ENCODE measurements at regions not wholly inside any gene's neighbourhood (a gene's known extent, or its start where the extent isn't known, plus 50 kb on each side); places are given as distances from the start of the nearest gene placed in this dataset.

DNA sequence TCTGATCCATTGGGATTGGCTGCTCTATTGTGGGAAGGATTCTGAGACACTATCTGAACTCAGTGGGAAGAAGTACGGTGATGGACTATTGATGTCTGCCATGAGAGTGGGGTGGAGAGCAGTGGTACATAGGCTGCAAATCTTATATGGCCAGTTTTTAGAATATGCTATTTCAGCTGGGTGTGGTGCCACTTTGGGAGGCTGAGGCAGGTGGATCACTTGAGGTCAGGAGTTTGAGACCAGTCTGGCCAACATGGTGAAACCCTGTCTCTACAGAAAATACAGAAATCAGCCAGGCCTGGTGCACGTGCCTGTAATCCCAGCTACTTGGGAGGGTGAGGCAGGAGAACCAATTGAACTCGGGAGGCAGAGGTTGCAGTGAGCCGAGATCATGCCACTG, 505.9 kb downstream of the MED13L start:
- Histone ChIP-seq H3K4me3 (no peak overlapping the region), H3K27ac (no peak overlapping the region), H3K4me1 (no peaks in the 10 kb centered on the region), H3K9me3 (no peaks in the 10 kb centered on the region), H3K36me3 (no peaks in the 10 kb centered on the region), H3K27me3 (no peaks in the 10 kb centered on the region)
- TF ChIP-seq POLR2A (IDR thresholded peaks at IDR 0.05) (no peak), CTCF (IDR thresholded peaks at IDR 0.05) (no peak)
- ATAC-seq (no peak), DNase-seq (no peak)
- WGBS (ENCODE audit: insufficient coverage, low coverage, low lambda C conversion rate, missing lambda C conversion rate) = 60% methylated on average over 4 of the region's 4 CpGs
- intact Hi-C loops (cut with DNase I) = no loop called here

DNA sequence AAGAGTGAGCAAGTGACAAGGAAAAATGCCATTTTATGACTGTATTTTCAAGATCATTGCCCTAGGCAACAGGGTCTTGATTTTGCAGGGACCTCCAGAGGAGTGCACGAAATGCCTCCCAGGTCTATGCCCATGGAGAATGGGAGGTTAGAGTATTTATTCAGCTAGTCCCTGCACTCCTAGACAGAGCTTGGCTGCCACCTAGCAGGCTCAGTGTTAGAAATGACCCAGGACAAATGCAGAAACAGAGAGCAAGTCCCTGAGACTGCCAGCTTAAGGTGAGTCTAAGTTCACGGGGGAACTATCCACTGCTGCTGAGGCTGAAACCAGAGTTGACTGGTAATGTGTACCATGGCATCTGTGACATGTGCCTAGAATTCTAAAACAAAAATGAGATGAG, 506.4 kb downstream of the MED13L start:
- DNase-seq = no peak
- Histone ChIP-seq H3K4me1 (no peaks in the 10 kb centered on the region), H3K27me3 (no peaks in the 10 kb centered on the region), H3K27ac (no peak overlapping the region), H3K4me3 (no peak overlapping the region), H3K36me3 (no peaks in the 10 kb centered on the region), H3K9me3 (no peaks in the 10 kb centered on the region)
- ATAC-seq = peak in 2 of 4 donors; percentile 22 to 27
- WGBS (ENCODE audit: insufficient coverage, low coverage, low lambda C conversion rate, missing lambda C conversion rate) = 24% methylated on average over 2 of the region's 2 CpGs
- TF ChIP-seq POLR2A (IDR thresholded peaks at IDR 0.05) (no peak), CTCF (IDR thresholded peaks at IDR 0.05) (no peak)
- intact Hi-C loops (cut with DNase I) = no loop called here

DNA sequence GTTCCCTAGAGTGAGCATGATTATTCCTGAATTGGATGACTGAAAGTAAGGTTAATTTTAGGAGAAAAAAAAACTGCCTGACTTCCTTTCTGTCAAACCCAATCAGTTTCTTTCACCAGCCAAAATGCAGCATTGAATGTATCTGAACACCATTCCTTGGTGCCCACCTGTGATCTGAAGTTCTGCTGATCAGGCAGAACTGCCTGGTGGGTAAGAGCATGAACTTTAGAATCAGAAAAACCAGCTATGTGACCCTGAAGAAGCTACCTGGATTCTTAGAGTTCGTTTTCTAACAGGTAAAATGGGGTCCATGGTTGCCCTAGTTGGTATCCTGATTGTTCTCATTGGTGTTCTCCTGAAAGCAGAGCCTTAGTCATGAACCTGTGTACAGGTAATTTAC, 506.9 kb downstream of the MED13L start:
- TF ChIP-seq CTCF (IDR thresholded peaks at IDR 0.05) (no peak), POLR2A (IDR thresholded peaks at IDR 0.05) (no peak)
- Histone ChIP-seq H3K4me1 (no peaks in the 10 kb centered on the region), H3K4me3 (no peak overlapping the region), H3K36me3 (no peaks in the 10 kb centered on the region), H3K9me3 (no peaks in the 10 kb centered on the region), H3K27ac (no peak overlapping the region), H3K27me3 (no peaks in the 10 kb centered on the region)
- ATAC-seq (no peak), DNase-seq (no peak)
- intact Hi-C loops (cut with DNase I) = no loop called here
- WGBS (ENCODE audit: insufficient coverage, low coverage, low lambda C conversion rate, missing lambda C conversion rate) = 22% methylated on average over 1 of the region's 1 CpG

DNA sequence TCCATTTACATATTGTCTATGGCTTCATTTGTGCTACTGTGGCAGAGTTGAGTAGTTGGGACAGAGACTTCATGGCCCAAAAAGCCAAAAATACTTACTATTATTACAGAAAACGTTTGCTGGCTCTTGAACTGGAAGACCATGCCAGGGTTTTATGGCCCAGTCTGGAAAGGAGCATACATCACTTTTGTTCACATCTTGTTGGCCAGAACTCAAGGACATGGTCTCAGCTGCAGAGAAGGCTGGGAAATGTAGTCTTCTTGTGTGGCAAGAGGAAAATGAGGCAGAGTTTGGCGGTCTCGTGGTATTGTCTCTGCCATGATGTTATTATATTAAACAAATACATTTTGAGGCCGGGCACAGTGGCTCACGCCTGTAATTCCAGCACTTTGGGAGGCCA, 509.6 kb downstream of the MED13L start:
- Histone ChIP-seq H3K9me3 (no peaks in the 10 kb centered on the region), H3K36me3 (no peaks in the 10 kb centered on the region), H3K27me3 (no peaks in the 10 kb centered on the region), H3K4me1 (no peaks in the 10 kb centered on the region), H3K4me3 (no peak overlapping the region), H3K27ac (no peak overlapping the region)
- ATAC-seq (no peak), DNase-seq (no peak)
- intact Hi-C loops (cut with DNase I) = no loop called here
- WGBS (ENCODE audit: insufficient coverage, low coverage, low lambda C conversion rate, missing lambda C conversion rate) = 57% methylated on average over 5 of the region's 5 CpGs
- TF ChIP-seq CTCF (IDR thresholded peaks at IDR 0.05) = no peak
- no peak for TF ChIP-seq POLR2A (IDR thresholded peaks at IDR 0.05)

- intact Hi-C loops (cut with DNase I) = no loop called here
- ATAC-seq (no peak), DNase-seq (no peak)
- no peaks in the 10 kb centered on the region for H3K4me1 ChIP-seq
- H3K9me3 ChIP-seq = no peaks in the 10 kb centered on the region
- no peak for TF ChIP-seq POLR2A (IDR thresholded peaks at IDR 0.05)
- no peak for TF ChIP-seq CTCF (IDR thresholded peaks at IDR 0.05)
- H3K36me3 ChIP-seq = no peaks in the 10 kb centered on the region
- 14% methylated on average over 3 of the region's 3 CpGs for WGBS (ENCODE audit: insufficient coverage, low coverage, low lambda C conversion rate, missing lambda C conversion rate)
- H3K27ac ChIP-seq = no peak overlapping the region
- no peaks in the 10 kb centered on the region for H3K27me3 ChIP-seq
- H3K4me3 ChIP-seq = no peak overlapping the region
Measured at GRCh38 chr12:115763982-115764621, 513.4 kb downstream of the MED13L start.
